ENCODE measurements at regions not wholly inside any gene's neighbourhood (a gene's known extent, or its start where the extent isn't known, plus 50 kb on each side); places are given as distances from the start of the nearest gene placed in this dataset.

GRCh38 chr13:59546178-59546577 lies 617.5 kb downstream of the DIAPH3 start:
- H3K27me3 ChIP-seq (ENCODE audit: control insufficient read depth in 1 of 2, insufficient read depth in 2 of 2, low read length in 2 of 2): no peaks in the 10 kb centered on the region
- ChIA-PET CTCF (ENCODE audit: low intra/inter-chr PET ratio, low total read pairs) (no interaction called here), POLR2A (no interaction called here)
- H3K9me3 ChIP-seq (ENCODE audit: low read length): peaks cover 5% of the 10 kb centered on the region; the same call in 1 of the 2 replicates
- no peak overlapping the region for H3K27ac ChIP-seq (ENCODE audit: extremely low read length, insufficient read depth, low read length)
- H3K9ac ChIP-seq (ENCODE audit: insufficient read depth, low read depth, low read length): no peak overlapping the region
- no peak overlapping the region for H2AFZ ChIP-seq (ENCODE audit: low read length)
- H3K4me3 ChIP-seq (replicated peaks in 1 of 3; ENCODE audit: insufficient read depth in 1 of 3, low read depth in 2 of 3, low read length in 3 of 3): no peak overlapping the region
- in situ Hi-C loops (cut with HindIII; ENCODE audit: extremely low pct_ligation_motif_present, low pct_unique_long_range_greater_than_20kb): no loop called here
- TF ChIP-seq DPF2 (CRISPR knock-in tag; IDR thresholded peaks at IDR 0.05; ENCODE audit: borderline replicate concordance, low read depth) (no peak), ZFP36L2 (CRISPR knock-in tag; IDR thresholded peaks at IDR 0.05) (no peak), FOXJ3 (CRISPR knock-in tag; IDR thresholded peaks at IDR 0.05; ENCODE audit: borderline replicate concordance) (no peak), ZNF251 (CRISPR knock-in tag; IDR thresholded peaks at IDR 0.05) (no peak), ZNF589 (CRISPR knock-in tag; conservative IDR thresholded peaks at IDR 0.05) (no peak), ZNF563 (CRISPR knock-in tag; IDR thresholded peaks at IDR 0.05) (no peak)
- no peaks in the 10 kb centered on the region for H3K4me1 ChIP-seq (ENCODE audit: insufficient read depth, low read length)
- no TSS peak for BruUV-seq (replicated peaks)
- FAIRE-seq (no peak), ATAC-seq (no peak), DNase-seq (ENCODE audit: low spot score) (no peak)
- 0% methylated on average over 1 of the region's 1 CpG for WGBS (ENCODE audit: low lambda C conversion rate)
- no peak overlapping the region for H3K4me2 ChIP-seq (ENCODE audit: low read depth, low read length)
- H3K79me2 ChIP-seq (ENCODE audit: insufficient read depth, low read length): no peaks in the 10 kb centered on the region
- intact Hi-C loops (cut with micrococcal nuclease; ENCODE audit: unreplicated experiment): no loop called here
- no peaks in the 10 kb centered on the region for H4K20me1 ChIP-seq (ENCODE audit: insufficient read depth, low read length)
- H3K36me3 ChIP-seq (replicated peaks in 1 of 2; ENCODE audit: control insufficient read depth in 1 of 2, insufficient read depth in 2 of 2, low read length in 2 of 2): no peaks in the 10 kb centered on the region

- FAIRE-seq (no peak), DNase-seq (ENCODE audit: low spot score) (no peak), ATAC-seq (peak; percentile 73)
- WGBS (ENCODE audit: low lambda C conversion rate): no CpG with 5 or more reads among the region's 1 CpG
- ChIA-PET POLR2A (no interaction called here), CTCF (ENCODE audit: low intra/inter-chr PET ratio, low total read pairs) (no interaction called here)
- Histone ChIP-seq H3K79me2 (ENCODE audit: insufficient read depth, low read length) (no peaks in the 10 kb centered on the region), H4K20me1 (ENCODE audit: insufficient read depth, low read length) (no peaks in the 10 kb centered on the region), H3K27me3 (ENCODE audit: control insufficient read depth in 1 of 2, insufficient read depth in 2 of 2, low read length in 2 of 2) (no peaks in the 10 kb centered on the region), H3K27ac (ENCODE audit: extremely low read length, insufficient read depth, low read length) (no peak overlapping the region), H3K36me3 (replicated peaks in 1 of 2; ENCODE audit: control insufficient read depth in 1 of 2, insufficient read depth in 2 of 2, low read length in 2 of 2) (no peaks in the 10 kb centered on the region), H3K9me3 (ENCODE audit: low read length) (peaks cover 5% of the 10 kb centered on the region; the same call in 1 of the 2 replicates), H3K4me1 (ENCODE audit: insufficient read depth, low read length) (no peaks in the 10 kb centered on the region), H2AFZ (ENCODE audit: low read length) (no peak overlapping the region), H3K4me3 (replicated peaks in 1 of 3; ENCODE audit: insufficient read depth in 1 of 3, low read depth in 2 of 3, low read length in 3 of 3) (no peak overlapping the region), H3K9ac (ENCODE audit: insufficient read depth, low read depth, low read length) (no peak overlapping the region), H3K4me2 (ENCODE audit: low read depth, low read length) (no peak overlapping the region)
- in situ Hi-C loops (cut with HindIII; ENCODE audit: extremely low pct_ligation_motif_present, low pct_unique_long_range_greater_than_20kb): no loop called here
- BruUV-seq (replicated peaks): no TSS peak
- intact Hi-C loops (cut with micrococcal nuclease; ENCODE audit: unreplicated experiment): no loop called here
- TF ChIP-seq ZNF660 (CRISPR knock-in tag; IDR thresholded peaks at IDR 0.05; ENCODE audit: borderline replicate concordance, low read depth): no peak
- TF ChIP-seq, protein P1, sequence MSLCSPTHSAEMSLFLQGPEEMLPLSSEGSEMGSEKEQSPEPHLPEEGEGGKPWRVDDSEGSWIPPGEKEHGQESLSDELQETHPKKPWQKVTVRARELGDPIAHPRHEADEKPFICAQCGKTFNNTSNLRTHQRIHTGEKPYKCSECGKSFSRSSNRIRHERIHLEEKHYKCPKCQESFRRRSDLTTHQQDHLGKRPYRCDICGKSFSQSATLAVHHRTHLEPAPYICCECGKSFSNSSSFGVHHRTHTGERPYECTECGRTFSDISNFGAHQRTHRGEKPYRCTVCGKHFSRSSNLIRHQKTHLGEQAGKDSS (CRISPR knock-in tag; IDR thresholded peaks at IDR 0.05; ENCODE audit: borderline replicate concordance, low read depth): no peak
- TF ChIP-seq ZBTB7B (CRISPR knock-in tag; IDR thresholded peaks at IDR 0.05): no peak
- TF ChIP-seq MEIS1 (CRISPR knock-in tag; IDR thresholded peaks at IDR 0.05; ENCODE audit: borderline replicate concordance): no peak
- TF ChIP-seq ZNF234 (CRISPR knock-in tag; conservative IDR thresholded peaks at IDR 0.05): no peak
- TF ChIP-seq ZNF75D (CRISPR knock-in tag; IDR thresholded peaks at IDR 0.05; ENCODE audit: borderline replicate concordance): no peak
- TF ChIP-seq, protein P2, sequence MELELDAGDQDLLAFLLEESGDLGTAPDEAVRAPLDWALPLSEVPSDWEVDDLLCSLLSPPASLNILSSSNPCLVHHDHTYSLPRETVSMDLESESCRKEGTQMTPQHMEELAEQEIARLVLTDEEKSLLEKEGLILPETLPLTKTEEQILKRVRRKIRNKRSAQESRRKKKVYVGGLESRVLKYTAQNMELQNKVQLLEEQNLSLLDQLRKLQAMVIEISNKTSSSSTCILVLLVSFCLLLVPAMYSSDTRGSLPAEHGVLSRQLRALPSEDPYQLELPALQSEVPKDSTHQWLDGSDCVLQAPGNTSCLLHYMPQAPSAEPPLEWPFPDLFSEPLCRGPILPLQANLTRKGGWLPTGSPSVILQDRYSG (CRISPR knock-in tag; IDR thresholded peaks at IDR 0.05): no peak
- TF ChIP-seq ZNF879 (CRISPR knock-in tag; IDR thresholded peaks at IDR 0.05): no peak
Observed at GRCh38 chr13:59547950-59548349, 615.8 kb downstream of the DIAPH3 start.

All from HepG2 (cell line).